NCI-H446 treated with DMSO at 0.1 percent for 48 hours (cell line): ENCODE measurements at regions not wholly inside any gene's neighbourhood (a gene's known extent, or its start where the extent isn't known, plus 50 kb on each side); places are given as distances from the start of the nearest gene placed in this dataset.

Experiments used
- DNase-seq: peaks from one replicate; lab custom pipeline; 2025; lab: John Stamatoyannopoulos, UW

GRCh38 chr3:152100491-152101132 lies 168.1 kb upstream of the MBNL1 start:
- no peak for DNase-seq

GRCh38 chr3:152102410-152102809 lies 166.3 kb upstream of the MBNL1 start:
- DNase-seq: no peak

- no peak for DNase-seq
Observed at GRCh38 chr3:152103257-152103656, 165.5 kb upstream of the MBNL1 start.

GRCh38 chr3:152104847-152105415 lies 163.8 kb upstream of the MBNL1 start:
- DNase-seq: no peak

GRCh38 chr3:152105446-152105845 lies 163.3 kb upstream of the MBNL1 start:
- DNase-seq: no peak

GRCh38 chr3:152109038-152109437 lies 159.7 kb upstream of the MBNL1 start:
- no peak for DNase-seq

GRCh38 chr3:152113413-152113812 lies 155.3 kb upstream of the MBNL1 start:
- DNase-seq: no peak

GRCh38 chr3:152113992-152114651 lies 154.6 kb upstream of the MBNL1 start:
- no peak for DNase-seq

GRCh38 chr3:152120601-152121269 lies 148.0 kb upstream of the MBNL1 start:
- DNase-seq: no peak

GRCh38 chr3:152121270-152121636 lies 147.5 kb upstream of the MBNL1 start:
- DNase-seq: no peak

GRCh38 chr3:152122851-152123250 lies 145.9 kb upstream of the MBNL1 start:
- DNase-seq: no peak

GRCh38 chr3:152123457-152123856 lies 145.3 kb upstream of the MBNL1 start:
- no peak for DNase-seq

- no peak for DNase-seq
Observed at GRCh38 chr3:152126260-152126659, 142.5 kb upstream of the MBNL1 start.

GRCh38 chr3:152127058-152127457 lies 141.7 kb upstream of the MBNL1 start:
- no peak for DNase-seq

GRCh38 chr3:152128356-152128755 lies 140.4 kb upstream of the MBNL1 start:
- DNase-seq: no peak

GRCh38 chr3:152139651-152140050 lies 129.1 kb upstream of the MBNL1 start:
- no peak for DNase-seq

- DNase-seq: no peak
Observed at GRCh38 chr3:152146461-152146860, 122.3 kb upstream of the MBNL1 start.

- DNase-seq: no peak
Observed at GRCh38 chr3:152147748-152148147, 121.0 kb upstream of the MBNL1 start.

GRCh38 chr3:152148579-152148978 lies 120.2 kb upstream of the MBNL1 start:
- no peak for DNase-seq

- no peak for DNase-seq
Observed at GRCh38 chr3:152149832-152150231, 118.9 kb upstream of the MBNL1 start.

GRCh38 chr3:152151216-152151876 lies 117.4 kb upstream of the MBNL1 start:
- DNase-seq: no peak
